ENCODE measurements at regions not wholly inside any gene's neighbourhood (a gene's known extent, or its start where the extent isn't known, plus 50 kb on each side); places are given as distances from the start of the nearest gene placed in this dataset.

- TF ChIP-seq ZNF16 (tag by site-specific recombination; IDR thresholded peaks at IDR 0.05; ENCODE audit: low read depth) (no peak), CTCF (tag by site-specific recombination; IDR thresholded peaks at IDR 0.05) (no peak), ZNF473 (tag by site-specific recombination; IDR thresholded peaks at IDR 0.05) (no peak), ZNF610 (tag by site-specific recombination; IDR thresholded peaks at IDR 0.05; ENCODE audit: borderline replicate concordance) (no peak), ZNF488 (tag by site-specific recombination; IDR thresholded peaks at IDR 0.05) (no peak), ZBTB17 (tag by site-specific recombination; IDR thresholded peaks at IDR 0.05) (no peak), WT1 (tag by site-specific recombination; IDR thresholded peaks at IDR 0.05) (no peak), RBAK (tag by site-specific recombination; IDR thresholded peaks at IDR 0.05) (no peak), ZNF18 (tag by site-specific recombination; IDR thresholded peaks at IDR 0.05) (no peak), KLF16 (tag by site-specific recombination; IDR thresholded peaks at IDR 0.05) (no peak)
- TF ChIP-seq, protein P1, sequence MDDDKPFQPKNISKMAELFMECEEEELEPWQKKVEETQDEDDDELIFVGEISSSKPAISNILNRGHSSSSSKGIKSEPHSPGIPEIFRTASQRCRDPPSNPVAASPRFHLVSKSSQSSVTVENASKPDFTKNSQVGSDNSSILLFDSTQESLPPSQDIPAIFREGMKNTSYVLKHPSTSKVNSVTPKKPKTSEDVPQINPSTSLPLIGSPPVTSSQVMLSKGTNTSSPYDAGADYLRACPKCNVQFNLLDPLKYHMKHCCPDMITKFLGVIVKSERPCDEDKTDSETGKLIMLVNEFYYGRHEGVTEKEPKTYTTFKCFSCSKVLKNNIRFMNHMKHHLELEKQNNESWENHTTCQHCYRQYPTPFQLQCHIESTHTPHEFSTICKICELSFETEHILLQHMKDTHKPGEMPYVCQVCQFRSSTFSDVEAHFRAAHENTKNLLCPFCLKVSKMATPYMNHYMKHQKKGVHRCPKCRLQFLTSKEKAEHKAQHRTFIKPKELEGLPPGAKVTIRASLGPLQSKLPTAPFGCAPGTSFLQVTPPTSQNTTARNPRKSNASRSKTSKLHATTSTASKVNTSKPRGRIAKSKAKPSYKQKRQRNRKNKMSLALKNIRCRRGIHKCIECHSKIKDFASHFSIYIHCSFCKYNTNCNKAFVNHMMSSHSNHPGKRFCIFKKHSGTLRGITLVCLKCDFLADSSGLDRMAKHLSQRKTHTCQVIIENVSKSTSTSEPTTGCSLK (tag by site-specific recombination; IDR thresholded peaks at IDR 0.05) = no peak
- TF ChIP-seq, protein P2, sequence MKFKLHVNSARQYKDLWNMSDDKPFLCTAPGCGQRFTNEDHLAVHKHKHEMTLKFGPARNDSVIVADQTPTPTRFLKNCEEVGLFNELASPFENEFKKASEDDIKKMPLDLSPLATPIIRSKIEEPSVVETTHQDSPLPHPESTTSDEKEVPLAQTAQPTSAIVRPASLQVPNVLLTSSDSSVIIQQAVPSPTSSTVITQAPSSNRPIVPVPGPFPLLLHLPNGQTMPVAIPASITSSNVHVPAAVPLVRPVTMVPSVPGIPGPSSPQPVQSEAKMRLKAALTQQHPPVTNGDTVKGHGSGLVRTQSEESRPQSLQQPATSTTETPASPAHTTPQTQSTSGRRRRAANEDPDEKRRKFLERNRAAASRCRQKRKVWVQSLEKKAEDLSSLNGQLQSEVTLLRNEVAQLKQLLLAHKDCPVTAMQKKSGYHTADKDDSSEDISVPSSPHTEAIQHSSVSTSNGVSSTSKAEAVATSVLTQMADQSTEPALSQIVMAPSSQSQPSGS (tag by site-specific recombination; IDR thresholded peaks at IDR 0.05; ENCODE audit: low read depth) = no peak
Measured at GRCh38 chr2:195269220-195269619, 387.8 kb upstream of the SLC39A10 start.
